HCT116 (cell line): ENCODE measurements at regions not wholly inside any gene's neighbourhood (a gene's known extent, or its start where the extent isn't known, plus 50 kb on each side); places are given as distances from the start of the nearest gene placed in this dataset.

ENCODE experiments used
- ATAC-seq: fragments of 200-7000 bp; cut with Tn5 transposase; 2 replicates; pipeline ENCODE4 v1.9.1; 2020; ENCODE audit warnings: mild to moderate bottlenecking, moderate library complexity
- BruUV-seq: library from RNA; stranded (reverse); fragments of 400-500 nt; replicated peaks from 2 replicates; lab custom pipeline; 2021; lab: Mats Ljungman, UMichigan
- CTCF ChIA-PET: fragments of 300-600 bp; sonication (Branson Sonifier 250); formaldehyde crosslinking; loops from one replicate; lab custom pipeline; 2021; ENCODE audit warnings: antibody characterized with exemption; lab: Charles Lee
- POLR2A ChIA-PET: fragments of 300-600, 350-600 bp; sonication (Branson Sonifier 250); formaldehyde crosslinking; loops from one replicate; lab custom pipeline; 2021; ENCODE audit warnings: antibody characterized with exemption; lab: Charles Lee
- RAD21 ChIA-PET, 2 experiments: fragments of 300-600 bp; sonication (Branson Sonifier 250); formaldehyde crosslinking; loops; one replicate each; lab custom pipeline; 2023; ENCODE audit warnings: low total read pairs in 2 of 2; ENCODE audit not compliant: uncharacterized antibody in 2 of 2, unreplicated experiment in 2 of 2, low non-redundant PET in 1 of 2; lab: Charles Lee
- DNase-seq: peaks from one replicate; pipeline ENCODE4 v3.0.0-alpha.2; 2010; ENCODE audit warnings: low read depth, low spot score
- H2AFZ ChIP-seq: fragments of 200-600 bp; shearing (Covaris generic), sonication (generic); 2 replicates; pipeline ENCODE4 v1.6.1; 2017; ENCODE audit warnings: low read depth, mixed run types, mixed read lengths, antibody characterized with exemption, low read length; ENCODE audit not compliant: poor library complexity, severe bottlenecking
- H3K27ac ChIP-seq: 2 replicates; pipeline ENCODE4 v1.5.1; 2012; ENCODE audit warnings: low read depth, low read length
- H3K27me3 ChIP-seq: fragments of 200-600 bp; sonication (generic); 2 replicates; pipeline ENCODE4 v1.6.1; 2016; ENCODE audit warnings: mixed run types, low read length, mixed read lengths; ENCODE audit not compliant: insufficient read depth
- H3K36me3 ChIP-seq, 2 experiments: fragments of 200-500 bp in 1 of 2; fragments of 200-600 bp in 1 of 2; sonication (Bioruptor generic) in 1 of 2; sonication (generic) in 1 of 2; 2 replicates each; pipeline versions ENCODE4 v1.5.1 to v1.6.1; 2014 to 2016; ENCODE audit warnings: low read length in 2 of 2, inconsistent platforms in 1 of 2, mixed read lengths in 1 of 2, mixed run types in 1 of 2; ENCODE audit not compliant: insufficient read depth in 2 of 2, control insufficient read depth in 1 of 2
- H3K4me1 ChIP-seq, 2 experiments: fragments of 200-600 bp in 1 of 2; sonication (generic) in 1 of 2; 2 replicates each; pipeline versions ENCODE4 v1.5.1 to v1.6.1; 2012 to 2017; ENCODE audit warnings: low read length in 2 of 2, inconsistent platforms in 1 of 2, mild to moderate bottlenecking in 1 of 2, mixed read lengths in 1 of 2, mixed run types in 1 of 2, moderate library complexity in 1 of 2; ENCODE audit not compliant: insufficient read depth in 2 of 2, control insufficient read depth in 1 of 2
- H3K4me2 ChIP-seq: fragments of 200-600 bp; sonication (generic); 2 replicates; pipeline ENCODE4 v1.6.1; 2017; ENCODE audit warnings: mixed run types, low read length, mixed read lengths
- H3K4me3 ChIP-seq, 2 experiments: fragments of 200-600 bp in 1 of 2; sonication (generic) in 1 of 2; replicated peaks in 1 of 2; 2 replicates each; pipeline ENCODE4 v1.5.1; 2011 to 2016; ENCODE audit warnings: low read length in 2 of 2, control low read depth in 1 of 2, low read depth in 1 of 2, mild to moderate bottlenecking in 1 of 2, mixed read lengths in 1 of 2, mixed run types in 1 of 2
- H3K79me2 ChIP-seq: fragments of 200-600 bp; sonication (generic); 2 replicates; pipeline ENCODE4 v1.6.1; 2017; ENCODE audit warnings: mild to moderate bottlenecking, mixed run types, low read length, moderate library complexity, mixed read lengths; ENCODE audit not compliant: insufficient read depth
- H3K9ac ChIP-seq: fragments of 200-600 bp; sonication (generic); 2 replicates; pipeline ENCODE4 v1.6.1; 2016; ENCODE audit warnings: low read length, mixed read lengths
- H3K9me2 ChIP-seq: fragments of 200-600 bp; sonication (generic), shearing (Covaris generic); 2 replicates; pipeline ENCODE4 v1.6.1; 2017; ENCODE audit warnings: mixed run types, mild to moderate bottlenecking, moderate library complexity; ENCODE audit not compliant: insufficient read depth
- H3K9me3 ChIP-seq, 2 experiments: fragments of 200-500 bp in 1 of 2; fragments of 200-600 bp in 1 of 2; sonication (Bioruptor generic) in 1 of 2; sonication (generic) in 1 of 2; 2 replicates each; pipeline ENCODE4 v1.6.1; 2014 to 2017; ENCODE audit warnings: low read length in 2 of 2, mixed read lengths in 2 of 2, inconsistent platforms in 1 of 2, low read depth in 1 of 2, mild to moderate bottlenecking in 1 of 2, mixed run types in 1 of 2, moderate library complexity in 1 of 2; ENCODE audit not compliant: control insufficient read depth in 1 of 2, insufficient read depth in 1 of 2
- H4K20me1 ChIP-seq: fragments of 200-600 bp; sonication (generic), shearing (Covaris generic); 2 replicates; pipeline ENCODE4 v1.6.1; 2017; ENCODE audit warnings: mixed run types, mild to moderate bottlenecking, moderate library complexity; ENCODE audit not compliant: insufficient read depth
- CTCF ChIP-seq, 3 experiments: fragments of 200-600 bp in 1 of 3; sonication (generic) in 1 of 3; IDR thresholded peaks in 2 of 3; conservative IDR thresholded peaks in 1 of 3; 2 replicates each; pipeline ENCODE4 v1.5.1; 2012 to 2017; ENCODE audit warnings: low read depth in 2 of 3, low read length in 2 of 3, antibody characterized with exemption in 1 of 3, borderline replicate concordance in 1 of 3, control low read depth in 1 of 3, mild to moderate bottlenecking in 1 of 3, mixed read lengths in 1 of 3, mixed run types in 1 of 3, moderate library complexity in 1 of 3; ENCODE audit not compliant: insufficient read depth in 1 of 3
- EGR1 ChIP-seq: IDR thresholded peaks from 2 replicates; pipeline ENCODE4 v1.6.1; 2012; ENCODE audit warnings: low read depth
- ELF1 ChIP-seq: IDR thresholded peaks from 2 replicates; pipeline ENCODE4 v1.6.1; 2012; ENCODE audit warnings: low read depth, borderline replicate concordance
- FOSL1 ChIP-seq: IDR thresholded peaks from 2 replicates; pipeline ENCODE4 v1.6.1; 2012; ENCODE audit warnings: low read depth
- POLR2A ChIP-seq: IDR thresholded peaks from 2 replicates; pipeline ENCODE4 v1.7.0; 2011; ENCODE audit warnings: borderline replicate concordance; ENCODE audit not compliant: insufficient read depth, insufficient read length; ENCODE audit errors: extremely low read depth
- POLR2AphosphoS5 ChIP-seq: IDR thresholded peaks from 2 replicates; pipeline ENCODE4 v1.6.1; 2011; ENCODE audit warnings: mild to moderate bottlenecking, low read depth, low read length, moderate library complexity
- RAD21 ChIP-seq: IDR thresholded peaks from 2 replicates; pipeline ENCODE4 v1.6.1; 2012; ENCODE audit warnings: low read depth, mild to moderate bottlenecking
- REST ChIP-seq: IDR thresholded peaks from 2 replicates; pipeline ENCODE4 v1.6.1; 2012; ENCODE audit warnings: low read depth
- SIN3A ChIP-seq: IDR thresholded peaks from 2 replicates; pipeline ENCODE4 v1.6.1; 2012; ENCODE audit warnings: low read depth
- YY1 ChIP-seq: IDR thresholded peaks from 2 replicates; pipeline ENCODE4 v1.6.1; 2011; ENCODE audit warnings: low read length, low read depth, moderate library complexity, mild to moderate bottlenecking; ENCODE audit not compliant: insufficient replicate concordance; ENCODE audit errors: extremely low read depth
- ZBTB33 ChIP-seq: IDR thresholded peaks from 2 replicates; pipeline ENCODE4 v1.6.1; 2011; ENCODE audit warnings: mild to moderate bottlenecking, low read length, moderate library complexity; ENCODE audit not compliant: insufficient replicate concordance; ENCODE audit errors: extremely low read depth
- intact Hi-C: fragments of 100-400 bp; cut with micrococcal nuclease; formaldehyde crosslinking; loops from 2 replicates; pipeline ENCODE4 v1.10.0; 2022

- intact Hi-C loops, result no loop called here
These were observed 255.5 kb downstream of the KCTD12 start for GRCh38 chr13:76630629-76631230.

GRCh38 chr13:76622315-76623040 is 263.7 kb downstream of the KCTD12 start:
- Histone ChIP-seq H4K20me1 (no peaks in the 10 kb centered on the region), H3K9ac (no peak overlapping the region), H3K79me2 (no peaks in the 10 kb centered on the region), H3K4me1 (no peaks in the 10 kb centered on the region), H3K9me3 (no peaks in the 10 kb centered on the region), H3K27ac (no peak overlapping the region), H3K9me2 (no peaks in the 10 kb centered on the region), H3K4me3 (no peak overlapping the region), H3K36me3 (no peaks in the 10 kb centered on the region), H2AFZ (no peak overlapping the region), H3K27me3 (no peaks in the 10 kb centered on the region), H3K4me2 (no peak overlapping the region)
- no peak for DNase-seq
- BruUV-seq, result no TSS peak
- POLR2A ChIA-PET, result no interaction called here
- intact Hi-C loops, result no loop called here
- no peak for ATAC-seq
- CTCF ChIA-PET, result no interaction called here
- RAD21 ChIA-PET, result no interaction called here
- no peak for TF ChIP-seq ZBTB33
- TF ChIP-seq POLR2A, result no peak
- no peak for TF ChIP-seq REST
- no peak for TF ChIP-seq POLR2AphosphoS5
- no peak for TF ChIP-seq ELF1
- no peak for TF ChIP-seq EGR1
- TF ChIP-seq RAD21, result no peak
- TF ChIP-seq YY1, result no peak
- TF ChIP-seq CTCF (IDR thresholded peaks at IDR 0.05 in 2 of 3, conservative IDR thresholded peaks at IDR 0.05 in 1 of 3; ENCODE audit: borderline replicate concordance in 1 of 3, insufficient read depth in 1 of 3, low read depth in 2 of 3, low read length in 2 of 3), result no peak

More at GRCh38 chr13:76630629-76631230, 255.5 kb downstream of the KCTD12 start:
- Histone ChIP-seq H3K79me2 (no peaks in the 10 kb centered on the region), H3K4me2 (no peak overlapping the region), H3K27ac (no peak overlapping the region), H3K27me3 (no peaks in the 10 kb centered on the region), H3K9ac (no peak overlapping the region), H3K36me3 (no peaks in the 10 kb centered on the region), H4K20me1 (no peaks in the 10 kb centered on the region), H3K9me2 (no peaks in the 10 kb centered on the region), H2AFZ (no peak overlapping the region), H3K4me3 (no peak overlapping the region), H3K9me3 (no peaks in the 10 kb centered on the region), H3K4me1 (no peaks in the 10 kb centered on the region)
- POLR2A ChIA-PET, result no interaction called here
- no peak for ATAC-seq
- BruUV-seq, result no TSS peak
- CTCF ChIA-PET, result no interaction called here
- RAD21 ChIA-PET, result no interaction called here
- TF ChIP-seq SIN3A (no peak), FOSL1 (no peak)
- no peak for DNase-seq
